Astrocyte of the spinal cord (primary cell): ENCODE measurements at regions not wholly inside any gene's neighbourhood (a gene's known extent, or its start where the extent isn't known, plus 50 kb on each side); places are given as distances from the start of the nearest gene placed in this dataset.

Experiments used
- DNase-seq: peaks from one replicate; pipeline ENCODE4 v3.0.0; 2011; ENCODE audit warnings: low read depth, low spot score
- H3K4me3 ChIP-seq: 2 replicates; pipeline ENCODE4 v1.5.1; 2011; ENCODE audit warnings: low read depth, mild to moderate bottlenecking, low read length, moderate library complexity
- CTCF ChIP-seq: IDR thresholded peaks from 2 replicates; pipeline ENCODE4 v1.5.1; 2012; ENCODE audit warnings: low read depth, mild to moderate bottlenecking, low read length, inconsistent platforms
- in situ Hi-C: cut with HindIII; loops from 2 replicates; pipeline ENCODE4 v1.10.0; 2017; ENCODE audit warnings: low sequenced_read_pairs

DNA sequence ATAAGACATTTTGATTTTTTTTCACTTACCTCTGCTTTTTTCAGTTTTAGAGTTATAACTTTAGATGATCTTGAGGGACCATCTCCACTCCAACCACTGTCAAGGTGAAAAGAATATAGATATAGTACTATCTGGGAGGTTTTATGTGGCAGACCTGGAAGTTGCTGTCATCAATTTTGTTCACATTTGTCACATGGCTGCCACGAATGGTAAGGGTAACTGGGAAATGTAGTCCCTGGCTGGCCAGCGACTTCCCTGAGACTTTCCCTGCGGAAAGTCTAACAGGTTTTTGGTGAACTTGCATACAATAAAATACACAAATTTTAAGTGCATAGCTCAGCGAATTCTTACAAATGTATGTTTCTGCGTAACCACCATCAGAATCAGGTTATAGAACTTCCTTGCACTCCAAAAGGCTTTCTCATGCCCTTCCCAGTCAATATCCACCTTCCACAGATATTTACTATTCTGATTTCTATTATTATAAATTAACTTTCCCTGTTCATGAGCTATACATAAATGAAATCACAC lies 121.5 kb downstream of the MAT2B start:
- in situ Hi-C loops: no loop called here
- no peak for DNase-seq
- no peak for TF ChIP-seq CTCF
- H3K4me3 ChIP-seq: no peak overlapping the region

DNA sequence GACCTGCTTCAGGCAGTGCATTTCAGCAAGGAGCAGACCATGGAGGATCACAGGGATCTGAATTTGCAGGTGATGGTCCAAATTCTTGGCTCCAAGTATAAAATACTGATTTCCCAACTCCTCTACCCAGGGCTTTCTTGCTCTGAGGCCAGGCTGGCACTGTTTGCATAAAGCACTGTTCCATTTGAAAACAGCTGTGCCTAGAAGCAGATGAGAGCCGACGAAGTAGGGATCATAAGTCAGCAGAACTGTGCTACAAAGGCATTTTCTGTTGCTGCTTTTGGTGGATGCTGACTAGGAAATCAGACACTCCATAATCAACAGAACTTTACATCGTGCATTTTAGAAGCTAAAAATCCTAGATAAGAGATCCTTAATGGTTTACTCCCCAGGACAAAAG lies 126.4 kb downstream of the MAT2B start:
- no peak overlapping the region for H3K4me3 ChIP-seq
- no peak for DNase-seq
- no peak for TF ChIP-seq CTCF
- in situ Hi-C loops: no loop called here

DNA sequence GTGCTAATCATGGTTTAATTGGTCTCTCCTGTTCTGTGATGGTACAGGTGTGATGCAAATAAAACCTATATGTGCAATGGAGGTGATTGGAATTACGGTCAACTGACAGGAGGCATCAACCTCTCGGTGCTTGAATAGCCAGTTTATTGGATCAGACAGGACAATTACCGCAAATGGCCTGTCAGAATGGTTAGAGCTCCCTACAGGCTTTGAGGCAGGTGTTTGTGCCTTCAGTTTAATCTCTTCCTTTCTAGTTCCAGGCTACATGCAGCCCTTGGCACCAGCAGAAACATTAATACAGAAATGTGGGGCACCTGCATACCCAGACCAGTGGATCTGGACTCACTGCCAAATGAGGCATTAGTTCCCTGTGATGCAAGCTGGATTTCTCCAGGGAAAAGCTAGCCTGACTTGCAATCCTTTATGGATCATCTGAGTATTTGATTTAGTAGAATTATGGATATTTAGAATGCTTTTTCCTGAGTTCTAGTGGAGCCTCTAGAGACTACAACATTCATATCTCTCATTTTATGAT lies 128.6 kb downstream of the MAT2B start:
- DNase-seq: no peak
- no peak for TF ChIP-seq CTCF
- H3K4me3 ChIP-seq: no peak overlapping the region
- in situ Hi-C loops: no loop called here

GRCh38 chr5:163635631-163636030 lies 130.2 kb downstream of the MAT2B start:
- TF ChIP-seq CTCF: no peak
- in situ Hi-C loops: no loop called here

GRCh38 chr5:163642904-163643303 lies 137.5 kb downstream of the MAT2B start:
- in situ Hi-C loops: no loop called here
- H3K4me3 ChIP-seq: no peak overlapping the region
- no peak for DNase-seq
- TF ChIP-seq CTCF: no peak

More at GRCh38 chr5:163635631-163636030, 130.2 kb downstream of the MAT2B start:
- H3K4me3 ChIP-seq: no peak overlapping the region
- DNase-seq: no peak

DNA sequence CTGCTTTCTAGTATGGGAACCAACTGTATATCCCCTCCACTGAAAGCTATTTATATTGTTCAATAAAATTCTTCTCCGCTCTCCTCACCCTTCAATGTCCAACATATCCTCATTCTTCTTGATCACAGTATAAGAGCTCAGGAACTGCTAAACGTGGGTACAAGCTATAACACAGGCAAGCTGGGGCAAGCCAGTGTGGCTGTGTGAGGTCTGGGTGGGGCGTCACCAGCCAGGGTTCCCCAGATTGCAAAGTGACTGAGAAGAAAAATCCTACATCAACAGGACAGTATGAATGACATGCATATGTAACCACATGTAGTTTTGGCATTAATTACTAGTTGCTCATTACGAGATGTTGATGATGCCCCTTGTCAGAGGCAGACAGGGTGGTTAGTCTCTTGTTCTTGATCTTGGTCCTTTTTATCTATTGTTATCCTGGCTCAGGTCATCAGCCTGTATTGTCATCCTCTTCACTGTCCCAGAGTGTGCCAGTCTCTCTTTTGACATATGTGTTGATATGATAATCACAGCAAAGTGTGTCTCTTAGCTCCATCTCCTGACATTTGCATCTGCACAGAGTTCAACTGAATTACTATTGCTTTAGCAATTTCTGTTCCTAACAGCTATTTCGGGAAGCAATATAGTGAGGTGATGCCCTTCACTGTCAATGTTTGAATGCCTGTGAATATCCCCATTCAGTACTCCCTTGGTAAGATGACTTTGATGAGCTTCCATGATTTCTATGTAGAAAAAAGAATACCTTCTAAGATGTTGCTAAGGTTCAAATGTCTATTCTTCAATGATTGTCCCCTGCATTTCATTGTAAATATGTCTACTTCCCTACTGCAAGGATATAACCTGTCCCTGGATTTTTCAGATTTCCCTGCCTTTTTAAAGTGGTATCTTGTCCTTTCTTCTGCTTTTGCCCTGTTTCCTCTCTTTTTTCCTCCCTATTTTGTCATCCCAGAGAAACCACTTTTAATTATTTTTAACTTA lies 140.3 kb downstream of the MAT2B start:
- DNase-seq: no peak
- in situ Hi-C loops: no loop called here

More for the DNA sequence above, 140.3 kb downstream of the MAT2B start:
- no peak for TF ChIP-seq CTCF
- no peak overlapping the region for H3K4me3 ChIP-seq
